Limb (tissue), 2 donors: ENCODE measurements at regions not wholly inside any gene's neighbourhood (a gene's known extent, or its start where the extent isn't known, plus 50 kb on each side); places are given as distances from the start of the nearest gene placed in this dataset.
"Not testable (repeated sequence)": the region's sequence is repeated elsewhere in the genome, so short reads cannot be mapped to it uniquely, and the experiment has no call there.

Experiments
- DNase-seq, 2 donors: peaks; one replicate each; pipeline ENCODE4 v3.0.0-alpha.2; 2016; ENCODE audit errors: extremely low spot score in 2 of 2

DNA sequence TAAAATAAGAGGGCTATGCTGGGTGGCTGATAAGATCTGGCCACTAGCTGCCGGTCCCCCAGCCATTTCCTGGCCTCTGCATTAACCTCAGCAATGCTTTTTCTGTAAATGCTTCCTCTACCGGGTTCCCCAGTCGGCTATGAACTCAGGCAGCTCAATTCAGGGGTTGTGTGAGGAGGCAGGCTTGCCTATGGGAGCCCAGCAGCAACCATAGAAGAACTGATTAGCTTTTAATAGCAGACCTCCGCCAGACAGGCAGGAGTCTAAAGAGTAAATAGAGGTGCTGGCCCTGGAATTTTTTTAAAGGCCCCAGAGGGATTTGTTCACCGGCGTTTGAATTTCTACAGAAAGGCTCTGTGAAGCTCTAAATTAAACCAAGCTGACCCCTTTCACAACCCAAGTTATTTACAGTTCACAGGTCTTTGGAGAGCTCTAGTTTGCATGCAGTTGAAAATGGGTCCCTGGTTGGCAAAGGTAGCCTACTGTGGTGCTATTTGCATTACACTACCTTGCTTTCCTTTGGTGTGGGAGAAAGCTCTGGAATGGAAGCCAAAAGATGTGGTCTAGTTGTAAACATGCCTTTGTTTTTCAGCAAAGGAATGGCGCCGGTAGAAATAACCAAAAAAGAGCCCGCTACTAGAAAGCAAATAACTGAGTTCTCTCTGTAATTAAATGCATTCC, 289.7 kb upstream of the SEMA6A start:
- peak in 1 of 2 donors; percentile 43 for DNase-seq

GRCh38 chr5:116862632-116863455, 288.2 kb upstream of the SEMA6A start:
- DNase-seq, result no peak

- DNase-seq, result peak in 1 of 2 donors; percentile 13
These were observed 287.0 kb upstream of the SEMA6A start for GRCh38 chr5:116861666-116862065.

DNA sequence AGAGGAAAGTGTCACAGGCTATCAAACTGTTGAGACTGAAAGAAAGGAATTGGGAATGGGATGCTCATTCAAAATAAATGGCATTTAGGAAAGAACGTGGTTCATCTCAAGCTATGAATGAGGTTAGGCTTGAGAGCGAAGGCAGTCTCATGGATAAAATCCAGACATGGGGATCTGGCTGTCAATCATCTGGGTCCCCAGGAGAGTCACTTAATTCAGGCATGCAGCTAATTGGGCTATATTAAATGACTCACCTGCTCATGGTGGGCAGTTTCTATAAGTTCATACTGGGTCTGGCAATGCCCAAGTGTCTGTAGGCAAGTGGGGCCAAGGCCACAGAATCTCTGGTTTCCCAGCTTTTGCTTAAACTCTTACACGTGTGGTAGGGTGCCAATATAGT, 286.5 kb upstream of the SEMA6A start:
- no peak for DNase-seq

DNA sequence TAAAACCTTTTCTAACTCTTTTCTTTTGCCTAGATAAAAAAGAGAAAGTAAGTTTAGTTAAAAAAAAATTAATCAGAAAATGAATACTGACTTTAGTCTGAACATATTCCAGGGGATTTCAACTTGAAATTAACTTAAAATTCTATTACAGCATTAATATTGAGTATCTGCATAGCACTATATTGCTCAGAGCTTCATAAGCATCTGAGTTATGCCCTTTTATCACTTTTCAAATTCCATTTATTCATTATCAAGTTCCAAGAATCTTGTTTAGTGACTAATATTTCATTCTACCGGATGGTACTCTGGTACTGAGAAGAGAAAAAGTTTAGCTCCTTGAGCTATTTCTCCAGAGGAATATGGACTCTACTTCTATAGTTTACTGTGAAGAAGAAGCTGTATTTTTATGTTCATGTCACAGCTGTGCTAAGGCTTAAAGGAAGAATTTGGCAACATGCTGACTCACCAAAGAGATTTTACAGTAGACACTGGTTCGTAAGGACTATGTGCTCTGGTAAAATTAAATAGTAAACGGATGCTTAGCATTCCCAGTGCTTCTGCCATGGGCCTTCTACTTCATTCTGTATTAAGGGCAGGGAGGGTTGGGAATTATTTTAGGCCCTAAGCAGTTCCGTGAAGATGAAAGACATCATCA, 285.2 kb upstream of the SEMA6A start:
- peak in 1 of 2 donors; percentile 61 for DNase-seq

GRCh38 chr5:116858705-116859333, 284.2 kb upstream of the SEMA6A start:
- no peak for DNase-seq

- DNase-seq, result not testable (repeated sequence)
These were observed 283.4 kb upstream of the SEMA6A start for GRCh38 chr5:116858020-116858419.

- no peak for DNase-seq
These were observed 281.6 kb upstream of the SEMA6A start for GRCh38 chr5:116856271-116856670.

DNA sequence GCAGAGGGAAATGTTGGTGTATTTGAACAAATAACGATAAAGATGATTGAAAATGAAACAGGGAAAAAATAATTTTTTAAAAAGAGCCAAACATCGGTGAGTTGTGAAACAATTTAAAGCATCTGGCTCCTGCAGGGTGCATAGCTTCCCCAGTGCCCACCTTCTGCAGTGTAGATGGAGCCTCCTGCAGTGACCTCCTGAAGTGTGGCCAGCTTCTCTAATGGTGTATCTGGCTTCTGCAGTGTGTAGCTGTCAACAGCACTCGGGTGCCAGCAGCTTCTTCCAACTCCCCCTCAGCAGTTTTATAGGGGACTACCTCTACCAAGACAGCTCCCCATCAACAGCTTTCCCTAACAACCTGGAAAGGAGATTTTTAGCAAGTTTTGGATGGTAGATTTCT, 279.4 kb upstream of the SEMA6A start:
- no peak for DNase-seq

GRCh38 chr5:116848954-116849581, 274.4 kb upstream of the SEMA6A start:
- no peak for DNase-seq

DNA sequence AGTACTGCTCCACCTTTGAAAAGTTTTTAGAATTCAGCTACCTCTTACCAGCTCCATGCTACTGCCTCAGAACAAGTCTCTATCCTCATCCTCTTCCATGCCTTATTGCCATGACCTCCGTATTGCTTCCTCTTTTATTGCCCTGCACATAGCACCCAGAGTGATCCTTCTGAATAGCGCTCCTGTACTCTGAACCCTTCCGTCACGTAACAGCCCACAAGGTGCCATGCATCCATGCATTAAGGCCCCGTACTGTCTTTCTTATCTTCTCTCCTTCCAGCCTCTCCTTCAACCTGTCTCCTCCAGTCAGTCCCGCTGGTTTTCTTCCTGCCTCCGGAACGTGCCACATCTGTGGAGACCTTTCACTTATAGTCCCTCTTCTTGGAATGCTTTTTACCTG, 273.3 kb upstream of the SEMA6A start:
- DNase-seq, result no peak

GRCh38 chr5:116844015-116844414, 269.4 kb upstream of the SEMA6A start:
- no peak for DNase-seq

DNA sequence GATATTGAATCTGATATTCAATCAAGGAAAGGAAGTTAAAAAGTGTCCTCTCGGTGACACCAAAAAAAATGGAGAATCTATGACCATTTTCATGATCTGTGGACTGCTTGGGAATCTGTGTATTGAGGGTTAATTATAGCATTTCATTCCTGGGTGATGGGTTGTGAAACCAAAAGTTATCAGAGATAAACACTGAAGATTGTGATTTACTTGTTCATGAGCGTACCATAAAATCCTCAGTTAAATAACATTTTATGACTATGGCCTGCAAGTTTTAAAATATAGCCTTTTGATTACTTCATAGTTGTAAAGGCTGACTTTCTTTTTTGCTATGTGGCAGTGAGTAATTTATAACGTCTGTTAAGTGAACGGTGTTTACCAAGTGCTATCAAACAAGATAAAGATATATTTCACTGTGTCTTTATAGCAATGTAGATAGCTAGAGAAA, 267.9 kb upstream of the SEMA6A start:
- no peak for DNase-seq

DNA sequence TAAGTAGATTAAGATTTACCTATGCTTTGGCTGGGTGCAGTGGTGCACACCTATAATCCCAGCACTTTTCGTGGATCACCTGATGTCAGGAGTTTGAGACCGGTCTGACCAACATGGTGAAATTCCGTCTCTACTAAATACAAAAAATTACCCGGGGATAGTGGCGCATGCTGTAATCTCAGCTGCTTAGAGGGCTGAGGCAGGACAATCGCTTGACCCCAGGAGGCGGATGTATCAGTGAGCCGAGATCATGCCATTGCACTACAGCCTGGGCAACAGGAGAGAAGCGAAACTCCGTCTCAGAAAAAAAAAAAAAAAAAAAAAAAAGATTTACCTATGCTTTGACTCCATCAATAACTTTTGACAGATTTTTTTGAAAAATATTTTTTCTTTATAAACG, 267.1 kb upstream of the SEMA6A start:
- no peak for DNase-seq

GRCh38 chr5:116838011-116838536, 263.5 kb upstream of the SEMA6A start:
- no peak for DNase-seq

DNA sequence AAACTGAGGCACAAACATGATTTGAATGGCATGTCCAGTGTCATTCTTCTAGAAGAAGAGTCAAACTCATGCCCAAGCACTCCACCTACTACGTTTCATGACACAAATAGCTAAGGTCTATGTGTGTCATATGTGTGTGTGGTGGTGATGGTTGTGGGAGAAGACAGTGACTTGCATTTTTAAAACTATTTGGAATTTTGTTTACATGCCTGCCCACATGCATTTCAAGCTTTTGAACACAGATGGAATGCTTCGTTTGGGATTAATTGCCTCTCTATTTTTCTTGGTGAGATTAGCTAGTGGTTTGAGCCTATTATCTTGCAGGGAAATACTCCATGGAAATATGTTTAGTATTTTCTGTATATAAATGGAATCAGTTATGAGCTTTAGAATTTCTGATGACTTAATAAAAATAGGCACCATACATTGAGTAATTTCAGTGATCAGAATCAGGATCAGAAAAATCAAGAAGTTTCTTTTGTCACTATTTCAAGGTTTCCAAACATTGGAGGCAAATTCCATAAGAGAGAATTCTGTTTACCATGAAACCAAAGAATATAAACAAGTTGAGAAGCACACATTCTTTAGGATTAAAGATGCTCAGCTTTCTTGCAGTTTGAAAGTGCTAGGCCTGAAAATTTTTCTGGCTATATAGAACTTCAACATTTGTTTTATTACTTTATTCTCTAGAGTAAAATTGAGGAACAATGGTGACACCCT, 260.3 kb upstream of the SEMA6A start:
- DNase-seq, result no peak

DNA sequence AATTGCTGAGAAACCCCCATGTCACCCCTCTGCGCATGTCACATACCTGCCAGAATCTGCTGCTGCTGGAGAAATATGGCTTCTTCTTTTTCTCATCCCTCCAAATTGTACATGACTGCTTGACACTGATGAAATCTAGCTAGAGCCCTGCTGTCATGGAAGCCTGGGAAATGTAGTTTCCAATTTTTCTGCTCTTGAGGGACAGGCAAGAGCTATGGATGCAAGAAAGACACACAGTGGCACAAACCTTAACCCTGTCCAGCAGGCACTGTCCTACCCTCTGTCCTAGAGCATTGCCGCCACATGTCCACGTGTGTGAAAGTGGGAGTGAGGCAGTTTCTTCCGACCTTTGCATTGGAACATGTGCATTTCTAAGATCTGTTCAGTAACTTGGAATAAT, 255.5 kb upstream of the SEMA6A start:
- no peak for DNase-seq

DNA sequence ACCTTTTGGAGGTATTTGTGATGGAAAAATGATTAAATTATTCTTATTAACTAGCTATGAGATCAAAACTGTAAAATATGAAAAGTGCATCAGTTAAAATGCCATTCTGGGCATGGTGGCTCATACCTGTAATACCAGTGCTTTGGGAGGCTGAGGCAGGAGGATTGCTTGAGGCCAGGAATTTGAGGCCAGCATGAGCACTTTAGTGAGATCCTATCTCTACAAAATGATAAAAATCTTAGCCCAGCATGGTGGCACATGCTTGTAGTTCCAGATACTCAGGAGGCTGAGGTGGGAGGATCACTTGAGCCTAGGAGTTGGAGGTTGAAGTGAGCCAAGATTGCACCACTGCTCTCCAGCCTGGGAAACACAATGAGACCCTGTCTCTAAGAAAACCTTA, 252.5 kb upstream of the SEMA6A start:
- DNase-seq, result no peak

DNA sequence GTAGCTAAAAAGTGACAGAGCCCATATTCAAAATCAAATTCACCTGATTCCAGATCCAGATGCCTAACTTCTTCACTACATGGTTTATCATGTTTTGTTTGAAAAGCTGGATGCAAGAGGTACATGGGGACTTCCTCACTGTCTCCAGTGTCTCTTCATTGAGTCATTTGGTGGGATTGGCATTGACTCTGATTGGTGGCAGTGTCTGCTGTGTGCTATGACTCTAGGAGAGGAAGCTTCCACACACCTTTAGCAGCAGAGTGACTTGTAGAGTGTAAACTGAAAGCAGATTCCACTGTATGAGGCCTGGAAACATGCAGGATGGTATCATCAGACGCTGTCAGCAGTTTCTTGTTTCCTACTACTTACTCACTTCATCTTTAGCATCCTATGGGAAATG, 250.9 kb upstream of the SEMA6A start:
- no peak for DNase-seq

GRCh38 chr5:116824751-116825438, 250.3 kb upstream of the SEMA6A start:
- no peak for DNase-seq
